GM06990 (cell line): ENCODE measurements at regions not wholly inside any gene's neighbourhood (a gene's known extent, or its start where the extent isn't known, plus 50 kb on each side); places are given as distances from the start of the nearest gene placed in this dataset.

Experiments used
- DNase-seq: peaks from one replicate; pipeline ENCODE4 v3.0.0-alpha.2; 2011; ENCODE audit not compliant: insufficient read length; ENCODE audit errors: extremely low read depth
- H3K27me3 ChIP-seq: replicated peaks from 2 replicates; pipeline ENCODE4 v1.6.0; 2011; ENCODE audit warnings: low read length; ENCODE audit not compliant: control insufficient read depth, insufficient read depth
- H3K36me3 ChIP-seq: 2 replicates; pipeline ENCODE4 v1.5.1; 2011; ENCODE audit warnings: low read length; ENCODE audit not compliant: control insufficient read depth, insufficient read depth
- H3K4me3 ChIP-seq: replicated peaks from 2 replicates; pipeline ENCODE4 v1.5.1; 2011; ENCODE audit warnings: low read depth, mild to moderate bottlenecking, control low read depth, low read length
- CTCF ChIP-seq: IDR thresholded peaks from 2 replicates; pipeline ENCODE4 v1.5.1; 2011; ENCODE audit warnings: low read length, control low read depth, mild to moderate bottlenecking, inconsistent platforms; ENCODE audit not compliant: insufficient read depth, poor library complexity, severe bottlenecking

GRCh38 chr13:40059540-40060232 lies 404.2 kb downstream of the COG6 start:
- Histone ChIP-seq H3K27me3 (no peaks in the 10 kb centered on the region), H3K4me3 (peak overlapping the region; percentile 23; the same call in 1 of the 2 replicates), H3K36me3 (no peaks in the 10 kb centered on the region)
- TF ChIP-seq CTCF, result no peak
- DNase-seq, result peak; percentile 38

GRCh38 chr13:40060296-40061007 lies 405.0 kb downstream of the COG6 start:
- H3K36me3 ChIP-seq, result no peaks in the 10 kb centered on the region
- H3K4me3 ChIP-seq, result no peak overlapping the region; the same call in 1 of the 2 replicates
- no peaks in the 10 kb centered on the region for H3K27me3 ChIP-seq
- TF ChIP-seq CTCF, result no peak
- DNase-seq, result peak; percentile 81

GRCh38 chr13:40061466-40062450 lies 406.3 kb downstream of the COG6 start:
- no peak overlapping the region for H3K4me3 ChIP-seq
- no peak for DNase-seq
- no peak for TF ChIP-seq CTCF
- H3K36me3 ChIP-seq, result no peaks in the 10 kb centered on the region
- no peaks in the 10 kb centered on the region for H3K27me3 ChIP-seq

- no peak for DNase-seq
- Histone ChIP-seq H3K36me3 (no peaks in the 10 kb centered on the region), H3K4me3 (no peak overlapping the region), H3K27me3 (no peaks in the 10 kb centered on the region)
- TF ChIP-seq CTCF, result no peak
Measured at GRCh38 chr13:40063278-40063698, 407.8 kb downstream of the COG6 start.

- Histone ChIP-seq H3K36me3 (no peaks in the 10 kb centered on the region), H3K4me3 (no peak overlapping the region), H3K27me3 (no peaks in the 10 kb centered on the region)
- TF ChIP-seq CTCF, result no peak
- DNase-seq, result no peak
Measured at GRCh38 chr13:40063703-40064102, 408.2 kb downstream of the COG6 start.
